ENCODE measurements at regions not wholly inside any gene's neighbourhood (a gene's known extent, or its start where the extent isn't known, plus 50 kb on each side); places are given as distances from the start of the nearest gene placed in this dataset.

DNA sequence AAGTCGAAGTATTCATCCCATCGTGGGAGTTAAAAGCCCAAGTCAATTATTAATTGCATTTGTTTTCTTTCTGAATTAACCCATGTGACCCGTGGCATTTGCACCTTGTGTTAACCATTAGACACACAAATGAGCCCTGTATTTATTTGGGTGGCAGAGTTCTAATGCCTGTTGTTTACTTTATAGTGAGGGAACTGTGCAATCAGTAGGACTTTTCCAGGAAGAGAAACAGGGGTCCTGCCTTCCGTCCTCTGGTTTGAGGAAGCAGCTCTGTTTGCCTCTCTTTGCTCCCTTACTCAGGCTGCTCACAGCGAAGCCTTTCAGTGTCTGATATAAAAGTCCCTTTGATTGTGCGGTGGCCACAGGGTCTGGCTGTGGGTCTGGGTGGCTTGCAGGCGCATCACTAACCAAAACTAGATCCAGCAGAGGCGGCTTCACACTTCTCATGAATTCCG lies 263.6 kb downstream of the PTTG2 start:
- TF ChIP-seq CTCF (IDR thresholded peaks at IDR 0.05) (no peak), POLR2A (IDR thresholded peaks at IDR 0.05) (no peak)
